Activated CD4-positive, CD25-positive, alpha-beta regulatory T cell (primary cell): ENCODE measurements at regions not wholly inside any gene's neighbourhood (a gene's known extent, or its start where the extent isn't known, plus 50 kb on each side); places are given as distances from the start of the nearest gene placed in this dataset.

ENCODE experiments used
- DNase-seq, 4 experiments: peaks; one replicate each; lab custom pipeline; 2025; lab: John Stamatoyannopoulos, UW

DNA sequence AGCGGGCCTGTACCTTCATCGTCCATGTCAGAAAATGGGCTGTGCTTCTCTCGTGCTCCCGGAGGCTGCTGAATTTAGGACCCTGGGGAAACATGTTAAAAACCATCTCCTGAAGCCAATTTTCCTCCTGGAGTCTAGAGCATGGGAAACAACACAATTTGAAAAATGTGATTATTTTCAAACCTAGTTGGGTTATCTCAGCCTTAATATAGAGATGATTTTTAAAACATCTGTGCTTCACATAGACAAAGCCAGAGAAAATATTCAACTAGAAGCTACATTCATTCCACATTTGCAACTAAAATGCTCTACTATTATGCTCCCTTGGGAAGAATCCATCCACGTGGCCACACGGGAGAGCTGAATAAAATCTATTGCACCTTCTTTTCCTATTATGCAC lies 225.9 kb upstream of the TMEM72 start:
- DNase-seq, result no peak

DNA sequence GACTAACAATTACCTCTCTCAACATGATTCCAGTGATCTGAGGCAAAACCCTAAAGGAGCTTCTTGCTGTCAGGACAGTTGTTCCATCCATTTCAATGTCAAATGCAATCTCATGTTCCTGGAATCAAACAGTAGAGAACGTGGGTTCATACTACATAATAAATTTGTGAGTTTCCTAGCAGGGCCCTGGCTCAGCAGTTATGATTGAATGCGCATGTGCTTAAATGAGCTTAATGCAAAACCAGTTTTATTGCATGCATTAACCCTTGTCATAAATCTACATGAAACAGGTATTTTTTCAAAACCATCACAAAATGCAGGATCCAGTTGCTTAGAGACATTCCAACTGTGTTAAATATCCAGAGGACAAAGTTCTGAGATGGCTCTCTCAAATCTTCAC lies 225.4 kb upstream of the TMEM72 start:
- DNase-seq, result no peak

DNA sequence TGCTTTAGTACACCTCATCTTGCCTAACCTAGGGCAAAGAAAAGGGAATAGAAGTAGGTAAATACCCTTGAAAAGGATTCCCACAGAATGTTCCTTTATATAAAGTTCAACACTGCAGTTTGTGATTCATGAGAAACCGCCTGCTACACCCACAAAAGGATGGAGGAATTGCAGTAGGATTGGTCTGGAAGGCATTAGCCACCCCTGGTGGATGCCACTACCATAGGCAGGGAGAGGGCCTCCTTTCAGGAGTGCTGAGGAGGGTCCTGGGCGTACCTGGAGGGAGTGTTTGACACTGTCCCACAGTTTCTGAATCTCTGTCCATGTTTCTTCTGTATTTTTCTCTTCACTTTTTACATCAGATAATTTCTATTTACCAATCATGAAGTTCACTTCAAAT lies 221.8 kb upstream of the TMEM72 start:
- DNase-seq, result no peak

DNA sequence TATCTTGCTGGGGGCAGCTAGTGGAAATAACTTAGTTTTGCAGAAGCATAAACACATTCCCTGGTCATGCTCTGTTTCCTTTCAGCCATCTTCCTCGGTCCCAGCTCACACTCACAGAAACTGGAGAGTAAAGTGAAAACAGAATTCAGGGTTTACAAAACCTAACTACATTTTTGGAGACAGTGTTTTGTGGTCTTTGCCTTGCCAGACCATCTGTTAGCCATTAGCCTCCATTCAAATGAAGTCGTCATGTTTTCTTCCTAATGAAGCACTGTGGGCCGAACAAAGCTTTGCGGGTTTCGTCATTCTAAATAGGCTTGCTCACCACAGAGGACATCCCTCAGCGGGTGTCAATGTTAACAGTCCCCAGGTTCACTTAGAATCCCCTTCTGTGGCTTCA lies 214.6 kb upstream of the TMEM72 start:
- DNase-seq, result no peak

DNA sequence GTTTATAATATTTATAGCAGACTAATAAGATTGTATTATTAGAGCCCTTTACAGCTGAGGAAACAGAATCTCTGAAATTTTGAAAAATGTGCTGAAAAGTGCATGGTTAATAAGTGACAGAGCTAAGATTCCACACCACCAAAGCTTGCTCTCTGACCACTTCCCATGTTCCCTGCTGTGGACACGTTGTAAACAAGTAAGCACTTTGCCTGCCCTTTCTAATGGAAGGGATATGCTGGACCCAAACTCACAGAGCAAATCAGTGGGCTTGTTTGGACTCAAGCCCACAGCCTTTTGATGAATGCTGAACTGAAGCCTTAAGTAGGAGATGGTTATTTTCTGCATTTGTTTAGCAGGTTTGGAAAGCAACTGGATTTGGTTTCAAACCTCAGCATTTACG lies 214.0 kb upstream of the TMEM72 start:
- no peak for DNase-seq

DNA sequence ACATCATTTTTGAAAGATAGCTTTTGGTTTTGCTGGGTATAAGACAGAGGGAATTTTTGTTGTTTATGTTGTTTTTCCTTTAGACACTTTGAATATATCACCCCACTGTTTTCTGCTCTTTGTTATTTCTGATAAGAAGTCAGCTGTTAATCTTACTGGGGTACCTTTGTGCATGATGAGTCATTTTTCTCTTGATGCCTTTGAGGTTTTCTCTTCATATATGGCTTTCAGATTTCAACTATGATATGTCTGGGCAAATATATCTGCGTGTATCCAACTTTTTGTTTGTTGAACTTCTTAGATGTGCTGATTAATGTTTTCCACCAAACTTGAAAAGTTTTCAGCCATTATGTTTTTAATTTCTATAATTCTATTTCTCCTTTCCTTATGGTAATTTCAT lies 208.6 kb upstream of the TMEM72 start:
- DNase-seq, result no peak

DNA sequence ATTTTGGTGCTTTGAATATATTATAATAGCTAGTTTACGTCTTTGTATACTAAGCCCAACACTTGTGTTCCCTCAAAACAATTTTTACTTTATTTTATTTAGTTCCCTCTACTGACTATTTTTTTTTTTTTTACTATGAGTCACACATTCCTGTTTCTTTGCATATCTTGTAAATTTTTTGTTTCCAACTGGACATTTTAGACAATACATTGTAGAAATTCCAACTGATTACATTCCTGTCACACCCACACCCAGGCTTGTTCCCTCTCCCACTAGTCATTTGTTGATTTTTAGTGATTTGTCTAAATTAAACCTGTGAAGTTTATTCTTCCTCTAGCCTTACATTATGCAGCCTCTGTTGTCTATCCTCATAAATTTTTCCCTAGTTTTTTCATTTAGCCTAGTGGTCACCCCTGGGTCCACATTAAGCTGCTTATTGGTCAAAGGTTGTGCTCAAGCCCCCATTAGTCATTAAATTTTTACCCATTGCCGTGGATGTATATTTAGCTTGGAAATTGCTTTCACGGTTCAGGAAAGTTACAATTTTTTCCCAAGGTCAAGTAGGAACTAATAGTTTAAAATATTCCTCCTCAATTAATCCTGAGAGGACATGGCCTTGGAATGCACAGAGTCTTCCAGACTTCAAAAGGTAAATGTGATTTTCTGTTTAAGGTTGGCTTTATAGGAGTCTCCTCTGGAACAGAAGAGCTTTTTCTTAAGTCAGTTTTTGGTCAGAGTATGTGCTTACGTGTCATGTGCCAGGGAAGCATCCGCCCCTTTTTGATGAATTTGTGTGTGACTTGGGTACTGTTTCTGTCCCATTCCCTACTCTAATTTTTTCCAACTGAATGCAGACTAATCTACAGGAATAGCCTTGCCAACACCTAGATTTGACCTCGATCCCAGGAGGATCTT lies 207.6 kb upstream of the TMEM72 start:
- DNase-seq, result no peak

DNA sequence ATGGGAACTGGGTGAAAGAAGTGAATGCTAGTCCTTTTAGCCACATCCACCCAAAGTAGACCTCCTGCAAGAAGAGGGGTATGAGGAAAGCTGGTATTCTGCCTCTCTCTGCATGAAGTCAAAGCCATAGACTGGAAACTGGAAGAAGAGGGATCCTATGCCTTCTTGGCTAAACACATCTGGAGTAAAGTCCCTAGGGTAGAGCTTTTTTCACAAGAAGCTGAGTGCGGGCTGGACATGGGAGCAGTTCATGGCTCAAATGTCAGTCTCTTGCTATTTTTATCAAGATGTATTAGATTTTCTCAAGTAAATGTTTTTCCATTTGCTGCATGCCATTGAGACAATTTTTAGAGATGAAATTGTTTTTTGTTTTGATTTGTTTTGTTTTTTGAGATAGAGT lies 206.5 kb upstream of the TMEM72 start:
- no peak for DNase-seq

DNA sequence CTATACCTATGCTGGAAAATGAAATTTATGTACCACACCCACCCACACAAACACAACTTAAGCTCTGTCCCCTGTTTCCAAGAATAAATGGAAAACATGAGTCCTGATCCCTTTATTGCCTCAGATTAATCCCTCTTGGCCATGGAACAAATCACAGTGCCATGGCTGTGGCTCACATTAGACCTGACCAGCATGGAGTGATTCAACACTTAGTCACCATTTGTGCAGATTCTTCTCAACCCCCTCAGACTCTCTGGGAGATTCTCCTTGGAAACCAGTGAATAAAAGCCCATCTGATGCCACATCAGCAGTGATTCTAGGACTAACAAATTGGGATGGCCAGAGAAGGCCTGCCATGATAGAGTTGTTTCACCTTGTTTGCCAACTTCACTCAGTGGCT lies 204.4 kb upstream of the TMEM72 start:
- DNase-seq, result no peak

DNA sequence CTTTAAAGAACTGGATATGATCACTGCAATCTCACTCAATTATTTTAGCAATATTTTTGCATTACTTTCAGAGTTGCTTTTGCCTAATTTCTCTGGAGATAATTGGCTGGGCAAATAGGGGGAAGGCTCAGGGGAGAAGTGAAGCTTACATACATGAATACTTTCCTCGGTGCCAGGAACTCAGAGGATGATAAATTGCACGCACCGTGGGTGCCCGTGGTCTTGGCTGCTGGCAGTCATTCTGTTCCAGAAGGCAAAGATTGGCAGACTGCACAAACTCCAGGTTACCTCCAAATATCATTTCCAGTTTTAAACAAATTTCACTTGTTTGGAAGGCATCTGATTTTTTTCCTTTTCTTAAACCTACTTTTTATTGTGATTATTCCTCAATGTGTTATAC lies 197.8 kb upstream of the TMEM72 start:
- no peak for DNase-seq

DNA sequence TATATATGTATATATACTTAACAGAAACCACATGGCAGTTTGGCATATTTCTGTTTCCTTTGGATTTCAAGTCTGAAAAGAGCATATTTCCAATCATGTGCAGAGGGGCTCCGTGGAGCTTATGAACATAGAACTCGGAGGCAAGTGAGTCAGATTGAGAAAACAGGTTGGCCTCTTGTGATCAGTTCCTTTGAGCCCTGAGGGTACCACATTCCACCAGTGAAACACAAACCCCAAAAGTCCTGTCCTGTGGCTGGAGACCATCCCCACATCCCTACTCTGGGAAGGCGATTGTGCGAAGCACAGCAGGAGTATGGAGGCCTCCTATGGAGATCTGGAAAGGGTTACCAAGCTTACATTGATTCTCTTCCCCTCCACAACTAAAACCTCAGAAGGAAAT lies 196.7 kb upstream of the TMEM72 start:
- DNase-seq, result no peak

DNA sequence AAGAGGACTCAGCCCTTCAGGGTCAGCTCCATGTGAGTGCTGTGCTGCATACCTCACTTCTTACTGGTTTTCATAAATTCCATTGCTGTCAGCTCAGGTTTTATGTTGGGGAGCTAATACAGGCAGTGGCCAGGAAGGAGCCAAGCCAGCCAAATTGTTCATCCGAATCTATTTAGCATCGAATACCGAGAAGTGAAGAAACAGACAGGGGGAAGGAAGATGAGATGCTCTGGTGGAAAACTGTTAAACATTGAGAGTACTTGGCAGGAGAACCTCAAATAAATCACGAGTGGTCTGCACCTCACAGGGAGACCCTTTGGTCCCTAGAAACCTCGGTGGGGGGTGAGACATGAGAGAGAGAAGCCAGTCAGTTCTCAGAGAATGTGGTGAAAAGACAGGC lies 196.0 kb upstream of the TMEM72 start:
- DNase-seq, result no peak

DNA sequence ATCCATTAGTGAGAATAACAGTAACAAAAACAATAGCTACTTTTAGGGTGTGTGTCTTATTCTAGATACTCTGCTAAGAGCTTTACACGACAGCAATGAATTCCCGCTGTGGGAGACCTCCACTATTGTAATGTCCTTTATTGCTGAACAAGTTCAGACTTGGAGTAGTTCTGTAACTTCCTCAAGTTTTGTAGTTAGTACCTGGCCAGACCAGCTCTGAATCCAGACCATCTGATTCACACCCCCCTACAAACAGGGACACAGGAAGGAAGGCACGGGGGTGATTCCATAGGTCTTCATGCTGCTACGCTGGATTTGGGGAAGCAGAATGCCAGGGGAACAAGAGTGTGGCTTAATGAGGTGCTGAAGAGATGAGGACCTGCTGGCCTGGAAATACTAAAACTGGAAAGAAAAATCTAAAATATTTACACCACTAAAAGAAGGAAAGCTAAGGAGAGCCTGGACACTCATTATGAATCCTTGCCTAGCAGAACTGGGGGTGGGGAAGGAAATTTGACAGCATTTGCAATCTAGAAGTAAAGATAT lies 194.6 kb upstream of the TMEM72 start:
- DNase-seq, result no peak

DNA sequence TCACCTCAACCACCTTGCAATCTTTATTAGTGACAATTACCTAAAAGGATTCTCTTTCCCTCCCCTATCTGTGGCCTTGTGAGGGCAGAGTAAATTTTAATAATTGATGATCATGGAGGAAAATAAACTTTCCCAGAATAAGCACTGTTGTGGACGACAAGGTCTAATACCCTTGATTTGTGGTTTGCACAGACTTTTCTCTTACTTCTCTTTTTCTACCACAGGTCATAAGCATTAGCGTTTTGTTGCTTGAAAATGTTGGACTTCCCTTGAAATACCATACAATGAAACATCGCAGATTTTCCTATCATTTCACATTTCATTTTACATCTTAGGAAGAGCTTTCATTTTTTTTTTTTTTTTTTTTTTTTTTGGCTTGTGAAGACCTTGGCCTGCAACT lies 188.1 kb upstream of the TMEM72 start:
- DNase-seq, result no peak

DNA sequence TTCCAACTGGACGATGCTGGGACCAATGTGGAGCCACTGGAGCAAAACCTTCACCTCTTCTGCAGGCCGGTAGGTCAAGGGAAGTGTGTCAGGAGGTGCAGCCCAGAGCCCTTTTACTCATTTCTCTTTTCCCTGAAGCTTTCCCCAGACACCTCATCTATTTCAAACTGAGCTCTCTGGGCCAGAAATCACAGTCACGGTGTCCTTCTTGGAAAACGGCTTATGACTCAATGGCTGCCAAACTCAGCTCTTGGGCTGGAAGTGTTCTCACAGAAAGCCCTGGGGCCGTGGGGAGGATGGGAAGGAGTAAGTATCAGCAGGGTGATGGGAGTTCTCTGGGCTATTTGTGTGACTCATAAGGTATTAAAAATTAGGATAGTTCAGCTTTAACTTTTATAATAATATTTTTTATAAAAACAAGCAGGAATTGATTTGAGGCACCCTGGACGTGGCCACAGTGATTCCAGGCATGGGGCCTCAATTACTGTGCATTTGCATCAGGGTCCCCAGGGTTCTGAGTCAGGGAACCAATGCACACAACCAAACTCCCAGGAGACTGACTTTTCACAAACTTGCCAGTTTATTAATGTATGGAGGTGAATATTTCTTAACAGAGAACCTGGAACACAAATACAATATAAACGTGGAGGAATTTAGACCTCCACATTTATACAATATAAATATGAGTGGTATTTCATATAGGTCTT lies 187.4 kb upstream of the TMEM72 start:
- DNase-seq, result no peak

DNA sequence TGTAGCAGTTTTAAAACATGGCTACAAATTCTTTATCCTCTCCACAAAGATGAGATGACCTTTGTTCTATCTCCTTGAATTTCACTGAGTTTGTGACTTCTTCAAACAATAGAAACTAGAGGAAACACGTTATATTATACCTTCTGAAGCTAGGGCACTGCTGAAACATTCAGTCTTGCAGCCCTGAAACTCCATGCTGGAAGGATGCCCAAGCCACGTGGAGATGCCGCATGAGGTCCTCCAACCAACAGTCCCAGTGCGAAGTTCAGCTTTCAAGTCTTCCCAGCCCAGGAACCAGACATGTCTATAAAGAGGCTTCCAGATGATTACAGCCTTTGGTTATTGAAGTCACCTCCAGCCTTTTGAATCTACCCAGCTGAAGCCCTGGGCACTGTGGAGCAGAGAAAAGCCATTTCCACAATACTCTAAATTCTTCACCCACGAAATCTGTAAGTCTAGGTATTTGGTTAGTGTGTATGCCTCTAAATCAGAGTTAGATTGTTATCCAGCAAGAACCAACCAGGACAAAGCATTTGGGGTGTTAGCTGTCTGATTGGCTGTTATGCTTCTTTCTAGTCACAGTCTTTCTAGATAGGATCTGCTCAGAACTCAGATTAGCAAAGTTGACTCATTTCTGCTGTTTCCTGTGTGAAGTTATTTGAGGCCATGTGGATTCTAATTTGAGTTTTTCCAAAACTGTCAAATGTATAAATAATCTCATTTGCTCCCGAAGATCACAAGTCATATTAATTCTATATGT lies 186.5 kb upstream of the TMEM72 start:
- DNase-seq, result no peak

DNA sequence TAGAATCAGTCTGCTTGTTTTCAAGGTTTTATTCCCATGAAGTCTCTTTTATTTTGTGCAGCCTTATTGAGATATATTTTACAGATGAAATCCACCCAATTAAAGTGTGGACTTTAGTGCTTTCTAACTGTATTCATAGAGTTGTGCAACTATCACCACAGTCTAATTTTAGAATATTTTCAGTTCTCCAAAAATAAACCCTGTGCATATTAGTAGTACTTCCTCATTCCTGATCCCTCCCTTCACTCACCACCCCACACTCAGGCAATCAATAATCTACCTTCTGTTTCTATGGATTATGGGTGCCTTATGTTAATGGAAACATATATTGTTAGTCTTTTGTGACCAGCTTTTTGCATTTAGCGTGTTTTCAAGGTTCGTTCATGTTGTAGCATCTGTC lies 185.7 kb upstream of the TMEM72 start:
- no peak for DNase-seq

DNA sequence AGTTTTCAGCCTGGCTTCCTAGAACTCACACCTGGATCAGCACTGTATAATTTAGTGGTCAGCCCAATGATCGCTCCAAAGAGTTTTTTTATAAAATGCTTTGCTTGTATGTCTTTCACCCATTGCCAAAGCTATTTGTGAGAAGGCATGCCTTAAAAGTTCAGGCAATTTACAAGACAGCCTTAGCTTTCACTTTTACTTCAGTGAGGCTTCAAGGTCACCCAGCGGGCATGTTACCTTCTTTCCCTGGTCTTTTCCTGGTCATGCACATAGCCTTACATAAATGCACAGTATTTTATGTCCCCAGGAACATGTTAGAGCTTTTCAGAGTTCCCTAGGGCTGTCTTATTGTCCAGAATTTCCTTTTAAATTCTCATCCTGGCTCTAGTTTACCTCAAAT lies 179.9 kb upstream of the TMEM72 start:
- DNase-seq, result no peak

DNA sequence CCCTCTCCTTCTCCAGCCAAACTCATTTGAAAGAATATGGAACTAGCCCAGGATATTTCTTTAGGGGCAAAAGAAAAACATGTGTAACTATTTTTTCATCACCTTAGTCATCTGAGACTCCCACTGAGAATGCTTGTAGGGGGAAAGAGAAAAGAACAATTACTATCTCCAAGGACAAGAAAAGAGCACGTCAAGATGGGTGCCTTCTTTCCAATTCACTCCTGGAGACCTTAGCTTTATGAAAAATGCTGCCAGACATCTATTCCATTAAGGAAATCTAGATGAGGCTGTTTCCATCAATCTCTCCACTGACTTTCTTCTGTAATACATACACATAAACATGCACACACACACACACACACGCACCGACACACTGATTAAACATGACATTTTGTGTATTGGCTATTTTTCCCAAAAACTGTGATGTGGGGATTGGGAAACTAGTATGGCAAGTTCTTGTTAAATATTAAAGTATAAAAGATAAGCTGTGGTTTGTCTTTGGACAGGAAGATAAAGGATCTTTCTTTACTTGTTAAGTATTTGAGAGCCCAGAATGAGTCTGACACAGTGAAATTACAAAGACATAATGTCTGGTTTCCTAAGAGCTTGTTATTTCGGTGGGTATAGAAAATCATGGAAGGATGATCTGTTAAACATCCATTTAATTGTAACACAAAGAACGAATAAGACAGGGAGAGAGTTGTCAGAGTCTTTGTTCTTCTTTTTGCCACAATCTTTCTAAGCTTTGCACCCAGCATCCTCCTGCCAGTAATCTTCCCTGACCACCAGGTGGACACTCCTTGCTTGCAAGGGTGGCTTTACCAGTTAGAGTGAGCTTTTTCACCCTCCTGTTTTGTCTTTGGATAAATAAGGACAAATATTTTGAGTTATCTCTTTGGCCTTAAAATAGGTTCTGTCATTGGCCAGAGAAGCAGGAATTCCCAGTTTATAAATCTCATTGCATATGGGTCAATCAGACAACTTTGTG lies 177.3 kb upstream of the TMEM72 start:
- DNase-seq, result no peak

DNA sequence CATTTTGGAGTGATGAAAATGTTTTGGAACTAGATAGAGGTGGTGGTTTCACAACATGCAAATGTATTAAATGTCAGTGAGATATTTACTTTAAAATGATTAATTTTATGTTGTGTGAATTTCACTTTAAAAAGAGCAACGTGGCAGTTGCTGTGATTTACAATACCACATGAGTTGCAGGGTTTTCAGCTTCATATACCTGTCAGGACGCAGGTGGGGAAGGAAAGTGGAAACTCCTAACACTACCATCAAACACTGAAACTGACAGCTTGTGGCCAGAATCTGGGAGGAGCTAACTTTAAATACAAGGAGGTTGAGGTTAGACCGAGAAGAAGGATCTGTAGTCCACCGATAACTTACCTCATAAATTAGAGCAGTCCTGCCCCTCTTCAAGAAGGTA lies 168.9 kb upstream of the TMEM72 start:
- no peak for DNase-seq

DNA sequence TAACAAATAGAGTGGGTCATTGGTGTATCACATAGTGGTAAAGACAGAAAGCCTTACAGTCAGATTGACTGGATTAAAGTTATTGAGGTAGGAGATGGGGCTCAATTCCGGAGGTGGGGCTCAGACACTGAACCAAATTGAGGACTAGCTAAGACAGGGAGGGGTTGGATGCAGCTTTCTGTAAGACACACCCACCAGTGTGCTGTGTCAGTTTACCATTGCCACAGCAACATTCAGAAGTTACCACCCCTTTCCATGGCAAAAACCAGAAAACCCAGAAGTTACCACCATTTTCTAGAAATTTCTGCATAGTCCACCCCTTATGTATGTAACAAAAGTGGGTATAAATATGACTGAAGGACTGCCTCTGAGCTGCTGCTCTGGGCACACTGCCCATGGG lies 167.6 kb upstream of the TMEM72 start:
- DNase-seq, result no peak
